ENCODE measurements at regions not wholly inside any gene's neighbourhood (a gene's known extent, or its start where the extent isn't known, plus 50 kb on each side); places are given as distances from the start of the nearest gene placed in this dataset.

GRCh38 chr16:13401641-13402040 lies 500.2 kb downstream of the SHISA9 start:
- TF ChIP-seq CTCF (conservative IDR thresholded peaks at IDR 0.05; ENCODE audit: low read depth in 2 of 2) (no peak), EZH2phosphoT487 (IDR thresholded peaks at IDR 0.05; ENCODE audit: unreplicated experiment) (no peak), EZH2 (IDR thresholded peaks at IDR 0.05; ENCODE audit: low read depth, unreplicated experiment) (no peak), POLR2AphosphoS5 (IDR thresholded peaks at IDR 0.05; ENCODE audit: low read depth) (no peak), JUNB (IDR thresholded peaks at IDR 0.05; ENCODE audit: unreplicated experiment) (no peak), ZNF114 (CRISPR knock-in tag; IDR thresholded peaks at IDR 0.05) (no peak), ZNF331 (CRISPR knock-in tag; IDR thresholded peaks at IDR 0.05; ENCODE audit: low read depth) (no peak), CREB1 (CRISPR knock-in tag; IDR thresholded peaks at IDR 0.05; ENCODE audit: low read depth) (no peak), REST (IDR thresholded peaks at IDR 0.05; ENCODE audit: unreplicated experiment) (no peak), ZNF462 (CRISPR knock-in tag; IDR thresholded peaks at IDR 0.05) (no peak)
